ENCODE measurements at regions not wholly inside any gene's neighbourhood (a gene's known extent, or its start where the extent isn't known, plus 50 kb on each side); places are given as distances from the start of the nearest gene placed in this dataset.

GRCh38 chr6:23200946-23201345 is 631.6 kb downstream of the HDGFL1 start:
- TF ChIP-seq POLR2A (IDR thresholded peaks at IDR 0.05): no peak
- TF ChIP-seq CTCF (IDR thresholded peaks at IDR 0.05 in 8 of 11, conservative IDR thresholded peaks at IDR 0.05 in 3 of 11): no peak
- TF ChIP-seq POLR2AphosphoS5 (IDR thresholded peaks at IDR 0.05): no peak
